Endodermal cell (in vitro differentiated cells): ENCODE measurements at regions not wholly inside any gene's neighbourhood (a gene's known extent, or its start where the extent isn't known, plus 50 kb on each side); places are given as distances from the start of the nearest gene placed in this dataset.

Experiments
- DNase-seq: peaks from one replicate; pipeline ENCODE4 v3.0.0-alpha.2; 2017
- H3K27ac ChIP-seq: 2 replicates; pipeline ENCODE4 v1.5.1; 2013; ENCODE audit warnings: mild to moderate bottlenecking, low read depth, low read length, moderate library complexity
- H3K27me3 ChIP-seq: 2 replicates; pipeline ENCODE4 v1.6.1; 2013; ENCODE audit warnings: mild to moderate bottlenecking, low read length, moderate library complexity; ENCODE audit not compliant: insufficient read depth, control insufficient read depth, poor library complexity, severe bottlenecking
- H3K36me3 ChIP-seq: 2 replicates; pipeline ENCODE4 v1.7.0; 2013; ENCODE audit warnings: mild to moderate bottlenecking, low read length, moderate library complexity; ENCODE audit not compliant: control insufficient read depth, insufficient read depth
- H3K4me1 ChIP-seq: one replicate; pipeline ENCODE4 v1.7.0; 2013; ENCODE audit warnings: low read length; ENCODE audit not compliant: control insufficient read depth, insufficient read depth
- H3K4me3 ChIP-seq: 2 replicates; pipeline ENCODE4 v1.5.1; 2013; ENCODE audit warnings: mild to moderate bottlenecking, low read length, moderate library complexity
- H3K9ac ChIP-seq: 2 replicates; pipeline ENCODE4 v1.6.1; 2013; ENCODE audit warnings: mild to moderate bottlenecking, low read length, moderate library complexity; ENCODE audit not compliant: poor library complexity, severe bottlenecking; ENCODE audit errors: extremely low read depth
- H3K9me3 ChIP-seq: 2 replicates; pipeline ENCODE4 v1.6.1; 2013; ENCODE audit warnings: mild to moderate bottlenecking, low read length, moderate library complexity; ENCODE audit not compliant: control insufficient read depth
- H3K27ac Mint-ChIP-seq: 2 replicates; pipeline ENCODE4 v1.8.0; 2020; ENCODE audit warnings: mixed read lengths
- H3K27me3 Mint-ChIP-seq: 2 replicates; pipeline ENCODE4 v1.8.0; 2021; ENCODE audit warnings: mild to moderate bottlenecking, mixed read lengths; ENCODE audit not compliant: insufficient read depth
- H3K36me3 Mint-ChIP-seq: 2 replicates; pipeline ENCODE4 v1.8.0; 2020; ENCODE audit warnings: low read depth, mixed read lengths
- H3K4me1 Mint-ChIP-seq: 2 replicates; pipeline ENCODE4 v1.8.0; 2020; ENCODE audit warnings: mixed read lengths
- H3K4me3 Mint-ChIP-seq: 2 replicates; pipeline ENCODE4 v1.8.0; 2020; ENCODE audit warnings: mild to moderate bottlenecking, moderate library complexity, mixed read lengths
- H3K9me3 Mint-ChIP-seq: 2 replicates; pipeline ENCODE4 v1.8.0; 2020; ENCODE audit warnings: mild to moderate bottlenecking, mixed read lengths
- CTCF ChIP-seq: fragments of 200-600 bp; sonication (generic); conservative IDR thresholded peaks from 2 replicates; pipeline ENCODE4 v1.5.0; 2021; ENCODE audit warnings: antibody characterized with exemption, mild to moderate bottlenecking
- WGBS, 2 experiments: methylation state at CpG; one replicate each; pipeline versions ENCODE4 v1.1.5 to v1.1.7; 2013; ENCODE audit warnings: missing lambda C conversion rate in 2 of 2, mixed read lengths in 1 of 2; ENCODE audit not compliant: insufficient coverage in 1 of 2, insufficient read length in 1 of 2; 5-methylcytosine and 5-hydroxymethylcytosine counted together

GRCh38 chr10:35745617-35746403 lies 103.7 kb upstream of the FZD8 start:
- DNase-seq, result no peak
- H3K27ac ChIP-seq, result no peak overlapping the region
- H3K27me3 Mint-ChIP-seq, result no peaks in the 10 kb centered on the region
- no peaks in the 10 kb centered on the region for H3K36me3 ChIP-seq
- no peak overlapping the region for H3K4me3 Mint-ChIP-seq
- no peak for TF ChIP-seq CTCF
- no peaks in the 10 kb centered on the region for H3K9me3 ChIP-seq
- no peak overlapping the region for H3K27ac Mint-ChIP-seq
- peaks cover 10% of the 10 kb centered on the region for H3K4me1 Mint-ChIP-seq
- H3K9me3 Mint-ChIP-seq, result no peaks in the 10 kb centered on the region
- no peaks in the 10 kb centered on the region for H3K27me3 ChIP-seq
- no peak overlapping the region for H3K9ac ChIP-seq
- no peaks in the 10 kb centered on the region for H3K4me1 ChIP-seq
- H3K36me3 Mint-ChIP-seq, result no peaks in the 10 kb centered on the region
- 84 to 90% methylated on average over 2 to 4 of the region's 4 CpGs for WGBS, 2 experiments
- H3K4me3 ChIP-seq, result no peak overlapping the region

- WGBS, 2 experiments, result 75% methylated on average over 2 of the region's 2 CpGs; no CpG with 5 or more reads in 1 of the 2 experiments
- H3K36me3 ChIP-seq, result no peaks in the 10 kb centered on the region
- Mint-ChIP-seq H3K4me1 (peaks cover 10% of the 10 kb centered on the region), H3K27me3 (no peaks in the 10 kb centered on the region), H3K9me3 (no peaks in the 10 kb centered on the region), H3K27ac (no peak overlapping the region), H3K36me3 (no peaks in the 10 kb centered on the region), H3K4me3 (no peak overlapping the region)
- H3K9ac ChIP-seq, result no peak overlapping the region
- no peaks in the 10 kb centered on the region for H3K4me1 ChIP-seq
- H3K4me3 ChIP-seq, result no peak overlapping the region
- H3K27ac ChIP-seq, result no peak overlapping the region
- TF ChIP-seq CTCF, result no peak
- H3K9me3 ChIP-seq, result peaks cover 7% of the 10 kb centered on the region
- no peak for DNase-seq
- no peaks in the 10 kb centered on the region for H3K27me3 ChIP-seq
These were observed 101.8 kb upstream of the FZD8 start for GRCh38 chr10:35743851-35744250.

- no peak overlapping the region for H3K9ac ChIP-seq
- Mint-ChIP-seq H3K4me1 (peaks cover 10% of the 10 kb centered on the region), H3K36me3 (no peaks in the 10 kb centered on the region), H3K4me3 (no peak overlapping the region), H3K27me3 (no peaks in the 10 kb centered on the region), H3K9me3 (no peaks in the 10 kb centered on the region), H3K27ac (no peak overlapping the region)
- H3K36me3 ChIP-seq, result no peaks in the 10 kb centered on the region
- no peak overlapping the region for H3K27ac ChIP-seq
- DNase-seq, result no peak
- peaks cover 7% of the 10 kb centered on the region for H3K9me3 ChIP-seq
- no peak for TF ChIP-seq CTCF
- no peaks in the 10 kb centered on the region for H3K4me1 ChIP-seq
- no peak overlapping the region for H3K4me3 ChIP-seq
- H3K27me3 ChIP-seq, result no peaks in the 10 kb centered on the region
These were observed 101.3 kb upstream of the FZD8 start for GRCh38 chr10:35743351-35743750.
